ENCODE measurements at regions not wholly inside any gene's neighbourhood (a gene's known extent, or its start where the extent isn't known, plus 50 kb on each side); places are given as distances from the start of the nearest gene placed in this dataset.
"Not testable (repeated sequence)": the region's sequence is repeated elsewhere in the genome, so short reads cannot be mapped to it uniquely, and the experiment has no call there.

- peak; percentile 1 for DNase-seq
Measured at GRCh38 chr15:38748710-38749109, 184.1 kb upstream of the RASGRP1 start.

GRCh38 chr15:38750786-38751185 lies 186.2 kb upstream of the RASGRP1 start:
- DNase-seq: peak; percentile 60

- DNase-seq: no peak
Measured at GRCh38 chr15:38755718-38756117, 191.1 kb upstream of the RASGRP1 start.

GRCh38 chr15:38756441-38756840 lies 191.8 kb upstream of the RASGRP1 start:
- DNase-seq: no peak

GRCh38 chr15:38758043-38758442 lies 193.4 kb upstream of the RASGRP1 start:
- no peak for DNase-seq

- no peak for DNase-seq
Measured at GRCh38 chr15:38761681-38762080, 197.1 kb upstream of the RASGRP1 start.

- DNase-seq: no peak
Measured at GRCh38 chr15:38768970-38769369, 204.4 kb upstream of the RASGRP1 start.

GRCh38 chr15:38769492-38769891 lies 204.9 kb upstream of the RASGRP1 start:
- DNase-seq: no peak

GRCh38 chr15:38774076-38774475 lies 209.5 kb upstream of the RASGRP1 start:
- DNase-seq: not testable (repeated sequence)

- DNase-seq: no peak
Measured at GRCh38 chr15:38781196-38781595, 216.6 kb upstream of the RASGRP1 start.

GRCh38 chr15:38782156-38782555 lies 217.5 kb upstream of the RASGRP1 start:
- no peak for DNase-seq

GRCh38 chr15:38788918-38789317 lies 224.3 kb upstream of the RASGRP1 start:
- no peak for DNase-seq

- DNase-seq: no peak
Measured at GRCh38 chr15:38789566-38789965, 225.0 kb upstream of the RASGRP1 start.

GRCh38 chr15:38793206-38793810 lies 228.7 kb upstream of the RASGRP1 start:
- no peak for DNase-seq

GRCh38 chr15:38795471-38796245 lies 231.0 kb upstream of the RASGRP1 start:
- DNase-seq: no peak

GRCh38 chr15:38796589-38796988 lies 232.0 kb upstream of the RASGRP1 start:
- no peak for DNase-seq

- not testable (repeated sequence) for DNase-seq
Measured at GRCh38 chr15:38797506-38797905, 232.9 kb upstream of the RASGRP1 start.

GRCh38 chr15:38799202-38799601 lies 234.6 kb upstream of the RASGRP1 start:
- not testable (repeated sequence) for DNase-seq

- no peak for DNase-seq
Measured at GRCh38 chr15:38809621-38810020, 245.0 kb upstream of the RASGRP1 start.

GRCh38 chr15:38810686-38811085 lies 246.1 kb upstream of the RASGRP1 start:
- no peak for DNase-seq

GRCh38 chr15:38814254-38814653 lies 249.6 kb upstream of the RASGRP1 start:
- not testable (repeated sequence) for DNase-seq

GRCh38 chr15:38814891-38815290 lies 250.3 kb upstream of the RASGRP1 start:
- no peak for DNase-seq

- peak; percentile 19 for DNase-seq
Measured at GRCh38 chr15:38817427-38818156, 253.0 kb upstream of the RASGRP1 start.
